Daoy (cell line): ENCODE measurements at regions not wholly inside any gene's neighbourhood (a gene's known extent, or its start where the extent isn't known, plus 50 kb on each side); places are given as distances from the start of the nearest gene placed in this dataset.

Source experiments
- DNase-seq: peaks from one replicate; pipeline ENCODE4 v3.0.0-alpha.2; 2015; ENCODE audit warnings: low read depth

DNA sequence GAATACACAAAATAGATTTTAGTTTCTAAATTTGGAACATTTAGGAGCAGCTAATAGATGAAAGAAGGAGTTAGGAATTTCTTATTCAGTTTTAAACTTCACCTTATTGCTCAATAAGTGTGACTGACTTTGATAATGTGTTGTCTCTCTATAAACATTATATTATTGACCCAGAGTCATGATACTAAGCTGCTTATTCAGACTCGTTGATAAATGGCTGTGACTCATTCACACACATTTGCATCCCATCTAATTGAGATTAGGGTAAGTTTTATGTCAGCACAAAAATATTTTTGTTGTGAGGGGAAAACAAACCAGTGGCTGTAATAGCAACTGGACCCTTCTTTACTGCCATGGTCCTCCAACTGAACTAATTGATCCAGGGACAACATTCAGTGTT is 137.6 kb downstream of the GOLIM4 start:
- no peak for DNase-seq

DNA sequence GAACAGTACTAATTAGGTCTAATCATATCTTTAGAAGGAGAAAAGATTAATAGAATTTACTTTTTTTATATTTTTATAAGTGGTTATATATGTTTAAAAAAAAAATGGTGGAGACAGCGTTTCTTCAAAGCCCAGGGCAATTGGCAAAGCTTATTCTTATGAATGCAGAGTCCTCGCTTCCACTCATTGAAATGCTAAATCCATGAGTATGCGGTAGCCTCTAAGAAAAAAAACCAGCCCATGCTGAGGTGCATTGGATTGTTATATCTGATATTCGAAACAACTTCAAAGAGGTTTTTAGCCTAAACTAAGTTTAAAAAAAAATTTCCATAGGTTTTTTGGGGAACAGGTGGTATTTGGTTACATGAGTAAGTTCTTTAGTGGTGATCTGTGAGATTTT is 142.8 kb downstream of the GOLIM4 start:
- DNase-seq: no peak

DNA sequence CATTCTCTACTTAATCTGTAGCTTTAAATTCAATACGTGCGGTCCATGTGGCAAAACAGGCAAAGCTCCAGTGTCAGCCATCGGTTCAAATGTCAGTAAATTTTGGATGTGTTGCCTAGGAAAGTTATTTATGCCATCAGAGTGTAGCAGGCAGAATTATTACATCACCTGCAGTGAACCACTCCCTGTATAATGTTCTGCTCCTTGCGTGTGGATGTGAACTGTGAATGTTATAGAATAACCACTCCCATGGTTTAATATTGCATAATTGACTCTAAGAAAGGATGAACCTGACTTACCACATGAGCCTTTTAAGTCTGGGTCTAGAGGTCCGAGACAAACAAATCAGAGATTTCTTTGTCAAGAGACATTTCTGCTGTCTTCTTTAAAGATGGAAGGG is 145.5 kb downstream of the GOLIM4 start:
- DNase-seq: no peak

DNA sequence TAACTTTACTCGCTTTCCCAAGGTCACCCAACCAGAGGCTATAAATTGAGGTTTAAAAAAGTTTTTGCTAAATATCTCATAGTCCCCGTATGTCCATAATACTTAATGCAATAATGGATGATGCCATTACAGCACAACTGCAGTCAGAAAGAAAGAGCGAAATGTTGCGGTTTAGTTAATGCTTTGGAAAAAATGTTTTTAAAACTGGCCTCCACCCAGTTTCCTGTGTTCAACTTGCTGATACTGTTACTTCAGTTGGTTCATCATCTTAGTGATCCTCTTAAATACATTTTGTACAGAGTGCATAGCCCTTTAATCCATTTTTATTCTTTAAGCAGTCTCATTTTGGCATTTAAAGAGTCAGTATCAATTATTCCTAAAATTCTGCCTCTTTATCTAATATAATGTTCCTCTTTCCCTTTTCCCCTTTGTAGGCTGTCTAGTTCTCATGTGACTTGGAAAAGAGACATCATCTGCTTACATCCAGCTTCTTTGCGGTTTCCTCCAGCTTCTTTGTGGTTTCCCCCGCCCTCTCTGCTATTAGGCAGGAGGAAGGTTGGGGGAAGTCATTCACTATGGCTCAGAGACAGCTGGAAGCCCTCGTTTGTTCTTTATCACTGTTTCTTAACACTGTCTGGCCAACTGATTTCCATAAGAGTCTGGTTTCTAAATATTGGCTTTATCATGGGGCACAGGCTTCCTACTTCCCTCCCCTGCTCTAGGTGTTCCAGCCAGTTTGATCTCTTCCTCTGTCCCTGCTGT is 154.3 kb downstream of the GOLIM4 start:
- peak; percentile 88 for DNase-seq

DNA sequence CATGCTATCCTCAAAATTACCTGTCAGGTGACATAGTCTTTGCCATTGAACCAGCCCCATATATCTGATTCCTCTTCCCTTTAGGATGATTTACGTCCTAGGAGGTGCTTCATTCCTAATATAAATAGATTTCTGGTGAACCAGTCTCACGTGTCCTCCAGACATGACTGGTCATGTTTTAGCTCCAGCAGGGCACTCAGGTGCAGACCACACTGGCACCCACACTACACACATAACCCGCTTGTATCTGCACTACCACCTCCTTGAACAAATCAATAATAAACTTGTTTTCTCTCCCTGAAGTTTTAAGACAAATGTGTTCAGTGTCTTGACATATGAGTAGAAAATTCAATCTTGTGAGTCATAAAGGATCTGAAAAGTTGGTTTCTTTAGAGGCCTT is 155.5 kb downstream of the GOLIM4 start:
- no peak for DNase-seq

DNA sequence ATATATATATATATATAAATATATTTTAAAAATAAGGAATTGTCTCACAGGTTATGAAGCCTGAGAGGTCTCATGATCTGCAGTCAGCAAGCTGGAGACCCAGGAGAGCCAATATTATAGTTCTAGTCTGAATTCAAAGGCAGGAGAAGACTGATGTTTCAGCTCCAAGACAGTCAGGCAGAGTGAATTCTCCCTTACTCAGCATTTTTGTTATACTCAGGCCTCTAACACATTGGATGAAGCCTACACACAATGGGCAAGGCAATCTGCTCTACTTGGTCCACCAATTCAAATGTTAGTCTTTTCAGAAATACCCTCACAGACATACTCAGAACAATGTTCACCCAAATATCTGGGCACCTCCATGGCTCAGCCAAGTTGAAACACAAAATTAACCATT is 157.2 kb downstream of the GOLIM4 start:
- no peak for DNase-seq

DNA sequence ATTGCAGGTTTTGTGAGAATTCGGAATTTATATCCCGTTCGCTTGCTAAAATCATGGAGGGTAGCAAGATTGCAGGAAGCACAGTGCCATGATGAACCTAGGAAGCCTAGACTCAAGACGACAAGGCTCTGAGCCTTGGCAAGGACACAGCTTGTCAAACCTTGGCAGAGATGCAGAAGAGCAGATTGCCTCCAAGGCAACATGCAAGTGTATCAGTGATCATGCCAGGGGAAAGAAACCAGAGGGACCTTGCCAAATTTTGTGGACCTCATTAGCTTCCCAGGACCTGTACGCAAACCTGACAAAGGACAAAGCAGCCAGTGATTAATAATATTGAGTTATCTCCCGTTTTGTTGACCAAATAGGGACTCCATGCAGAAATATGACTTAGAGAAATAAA is 159.7 kb downstream of the GOLIM4 start:
- DNase-seq: no peak

DNA sequence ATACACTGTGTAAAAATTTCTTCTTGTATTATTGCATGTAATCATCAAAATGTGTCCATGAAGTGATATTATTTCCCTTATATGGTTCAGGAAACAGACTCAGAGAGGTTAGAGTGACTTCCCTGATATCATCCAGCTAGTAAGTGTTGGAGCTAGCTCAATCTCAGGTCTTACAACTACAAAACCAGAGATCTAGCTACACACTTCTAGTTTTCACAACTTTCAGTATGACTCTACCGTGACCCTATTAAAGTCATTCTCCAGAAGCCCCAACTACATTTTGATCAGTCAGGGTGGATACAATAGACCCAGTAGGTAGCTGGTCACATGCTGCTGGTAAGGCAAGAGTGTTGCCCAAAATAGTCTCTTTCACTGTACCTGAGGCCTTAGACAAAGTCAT is 165.3 kb downstream of the GOLIM4 start:
- no peak for DNase-seq

DNA sequence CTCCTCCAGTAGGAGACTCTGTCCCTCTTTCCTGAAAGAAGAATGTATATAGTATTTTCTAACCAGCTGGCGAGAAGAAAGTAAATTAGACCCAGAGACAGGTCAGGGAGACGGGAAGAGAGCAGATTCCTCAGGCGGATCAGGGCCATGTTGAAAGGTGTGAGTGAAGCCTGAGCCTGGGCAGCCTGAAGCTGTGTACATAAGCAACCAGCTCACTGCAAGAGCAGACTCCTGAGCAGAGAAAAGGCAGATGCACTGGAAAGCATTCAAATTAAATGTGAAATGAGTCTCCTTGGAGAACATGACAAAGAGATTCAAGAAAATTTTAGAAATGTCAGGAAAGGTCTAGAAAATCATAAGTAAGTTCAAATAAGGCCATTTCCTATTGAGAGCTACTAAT is 165.8 kb downstream of the GOLIM4 start:
- no peak for DNase-seq

DNA sequence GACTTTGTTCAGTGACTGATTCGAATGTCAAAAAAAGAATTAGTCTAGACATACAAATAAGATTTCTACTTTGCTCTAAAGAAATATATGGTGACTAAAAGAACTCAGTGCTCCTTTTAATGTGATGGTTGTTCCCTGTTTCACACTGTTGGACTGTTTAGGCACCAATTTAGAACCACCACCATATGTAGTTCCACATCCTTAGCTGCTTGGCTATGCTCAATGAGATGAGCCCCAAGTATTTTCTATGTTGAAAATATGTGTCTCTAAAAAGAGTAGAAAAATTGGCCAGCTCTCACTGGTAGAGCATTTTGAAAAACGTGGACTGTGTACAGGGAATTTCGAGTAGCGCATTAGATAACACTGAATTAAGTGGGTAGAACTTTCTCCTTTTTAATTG is 167.3 kb downstream of the GOLIM4 start:
- DNase-seq: no peak

DNA sequence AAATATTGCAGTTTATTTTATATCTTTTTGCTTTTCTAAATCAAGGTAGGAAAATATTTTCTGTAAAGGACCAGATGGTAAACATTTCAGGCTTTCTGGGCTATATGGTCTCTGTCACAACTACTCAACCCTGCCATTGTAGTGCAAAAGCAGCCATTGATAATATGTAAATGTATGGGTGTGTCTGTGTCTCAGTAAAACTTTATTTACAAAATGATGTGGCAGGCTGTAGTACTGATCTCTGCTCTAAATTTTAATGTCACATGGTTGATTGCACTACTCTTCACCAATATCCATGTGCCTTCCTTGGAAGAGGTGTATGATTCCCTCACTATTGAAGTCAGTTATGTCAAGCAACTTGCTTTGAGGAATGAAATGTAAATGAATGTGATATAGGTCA is 175.0 kb downstream of the GOLIM4 start:
- no peak for DNase-seq

DNA sequence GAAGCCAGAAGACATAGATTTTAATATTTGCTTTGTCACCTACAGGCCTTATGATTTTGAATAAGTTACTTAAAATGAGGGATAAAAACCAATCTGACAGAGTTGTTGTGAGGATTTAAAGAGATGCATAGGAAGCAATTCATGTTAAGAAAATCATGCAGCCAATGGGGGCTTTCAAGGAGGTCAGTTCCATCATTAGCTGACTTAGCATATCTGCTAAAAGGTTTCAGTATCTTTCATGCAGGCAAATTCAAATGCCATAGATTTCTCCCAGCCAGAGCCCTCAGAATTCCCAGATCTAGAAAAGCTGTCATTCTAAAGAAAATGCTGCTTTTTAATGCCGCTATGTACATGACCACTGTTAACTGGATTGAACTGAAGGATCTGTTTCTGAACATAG is 176.1 kb downstream of the GOLIM4 start:
- no peak for DNase-seq

DNA sequence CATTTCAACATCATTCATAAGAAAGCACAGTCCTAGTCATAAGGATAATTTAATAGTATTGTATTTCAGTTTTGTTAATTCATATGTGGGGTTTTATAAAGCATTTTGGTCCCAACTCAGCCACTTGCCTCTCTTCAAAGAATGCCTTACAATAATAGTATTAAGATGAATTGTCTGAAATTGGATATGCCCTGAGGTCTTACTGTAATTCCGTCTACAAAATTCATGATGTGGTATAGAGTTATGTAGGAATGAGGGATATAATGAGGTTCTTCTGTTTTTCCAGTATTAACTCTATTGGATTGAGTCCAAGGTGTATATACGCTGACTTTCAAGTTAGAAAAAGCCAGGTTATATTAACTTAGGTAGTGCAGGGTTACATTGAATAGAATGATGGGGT is 177.0 kb downstream of the GOLIM4 start:
- DNase-seq: no peak

DNA sequence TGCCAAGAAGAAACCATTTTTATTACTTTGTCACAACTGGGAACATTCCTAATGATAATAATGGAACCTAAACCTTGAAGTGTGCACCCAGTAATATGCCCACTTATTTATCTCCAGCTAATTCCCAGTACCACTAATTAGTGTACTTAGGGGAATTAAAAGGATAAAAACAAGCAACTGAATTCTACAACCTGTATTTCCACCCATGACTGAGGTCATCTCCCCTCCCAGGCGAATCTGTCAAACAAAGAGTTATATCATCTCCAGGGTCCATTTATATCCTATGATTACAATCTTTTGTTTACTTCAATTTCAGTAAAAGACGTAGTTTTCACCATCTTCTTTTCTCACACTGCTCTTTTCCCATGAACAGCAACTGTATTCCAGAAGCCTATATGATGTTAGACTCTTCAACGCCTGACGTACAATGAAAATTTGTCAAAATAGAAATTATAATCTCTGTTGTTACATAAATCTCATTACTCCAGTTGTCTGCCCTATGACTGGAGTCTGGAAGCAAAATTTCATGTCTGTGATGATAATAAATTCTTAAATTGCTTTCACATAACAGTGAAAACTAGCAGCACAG is 177.6 kb downstream of the GOLIM4 start:
- no peak for DNase-seq

DNA sequence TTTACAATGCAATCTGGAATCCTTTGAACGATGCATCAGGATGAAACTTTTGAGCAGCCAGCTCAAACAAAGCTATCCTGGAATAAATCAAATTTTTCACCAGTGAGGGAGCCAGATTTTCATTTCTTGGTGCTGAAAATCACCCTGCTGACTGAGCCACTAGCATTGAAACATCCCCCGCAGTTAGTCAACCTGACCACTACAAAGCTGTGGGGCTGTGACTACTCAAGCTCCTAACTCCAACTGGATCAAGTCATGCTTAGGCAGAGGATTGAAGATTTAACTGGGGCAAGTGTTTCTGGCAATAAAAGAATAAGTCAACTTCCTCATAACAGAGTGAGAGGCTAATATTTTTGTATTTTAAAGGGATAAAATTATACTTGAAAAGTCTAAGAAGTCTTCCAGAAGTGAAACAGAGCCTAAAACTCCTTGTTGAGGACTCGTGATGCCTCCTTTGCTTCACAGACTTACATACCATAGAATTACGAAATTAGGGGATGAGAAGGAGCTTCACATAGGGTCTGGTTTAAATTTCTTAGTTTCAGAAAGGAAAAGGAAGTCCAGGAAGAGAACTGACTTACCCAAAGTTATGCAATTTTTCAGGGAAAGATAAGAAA is 177.8 kb downstream of the SERPINI1 start:
- DNase-seq: peak; percentile 31

DNA sequence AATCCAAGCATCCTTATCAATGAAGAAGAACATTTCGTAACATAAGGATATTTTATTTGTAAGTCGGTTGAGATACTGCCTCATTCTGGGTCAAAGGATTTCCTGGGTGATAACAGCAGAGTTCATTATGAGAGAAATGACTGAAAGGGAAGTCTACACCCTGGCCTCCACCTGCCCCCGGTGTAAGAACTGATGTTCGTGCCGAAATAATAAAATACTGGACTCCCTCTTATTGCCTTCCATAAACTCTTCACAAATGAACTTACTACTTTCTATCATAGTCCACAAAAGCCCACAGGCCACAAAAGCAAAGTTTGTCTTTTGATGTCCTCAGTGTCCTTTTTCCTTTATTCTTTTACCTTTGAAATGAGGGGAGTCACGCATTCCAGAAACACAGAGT is 174.4 kb downstream of the SERPINI1 start:
- DNase-seq: no peak

DNA sequence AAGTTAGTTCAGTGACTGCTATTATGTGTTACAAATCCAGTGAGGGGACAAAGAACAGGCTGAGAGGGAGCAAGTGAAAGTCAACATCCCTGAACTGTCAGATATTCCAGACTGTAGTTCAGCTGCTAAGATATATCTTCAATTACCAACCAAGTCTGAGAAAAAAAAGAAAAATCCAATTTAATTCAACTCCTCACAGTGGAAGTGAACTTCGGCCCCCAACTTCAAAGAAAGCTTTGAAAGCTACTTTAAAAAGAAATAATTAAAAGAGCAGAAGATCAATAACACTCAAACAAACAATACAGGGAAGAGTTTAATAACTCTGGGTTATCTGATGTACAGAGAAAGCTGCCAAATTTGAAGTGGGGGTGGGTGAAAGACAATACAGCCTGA is 174.0 kb downstream of the SERPINI1 start:
- no peak for DNase-seq

DNA sequence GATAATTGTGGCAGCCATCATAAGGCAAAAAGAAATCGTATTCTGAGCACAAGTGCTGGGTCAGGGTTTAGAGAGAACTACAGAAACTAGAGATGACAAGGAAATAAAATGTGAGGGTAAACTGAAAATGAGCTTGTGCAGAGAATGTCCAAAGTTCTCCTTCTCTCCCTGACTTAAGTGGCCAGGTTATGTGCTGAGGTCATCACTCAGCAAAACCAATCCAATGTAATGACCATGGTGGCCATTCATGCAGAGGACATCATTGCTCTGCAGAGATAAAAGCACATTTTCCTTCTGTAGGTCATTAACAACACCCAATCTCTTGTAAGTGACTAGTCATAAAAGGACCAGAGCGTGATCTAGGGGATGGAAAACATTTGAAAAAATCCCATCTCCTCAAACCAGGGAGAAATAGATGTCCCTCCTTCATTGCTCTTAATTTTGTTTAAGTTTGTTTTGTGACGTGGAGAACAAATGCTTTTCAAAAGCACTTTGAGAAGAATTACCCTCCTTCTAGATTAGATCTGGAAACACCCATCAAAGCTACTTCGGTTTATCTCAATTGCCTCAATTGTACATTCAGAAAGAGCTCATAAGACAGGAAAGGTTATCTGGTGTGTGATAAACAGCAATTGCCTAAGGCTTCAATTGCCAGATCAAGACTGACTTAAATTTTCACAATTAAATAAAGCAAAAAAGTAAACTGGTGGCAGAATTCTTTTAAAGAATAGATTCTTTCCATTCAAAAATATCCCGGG is 173.4 kb downstream of the SERPINI1 start:
- DNase-seq: no peak

DNA sequence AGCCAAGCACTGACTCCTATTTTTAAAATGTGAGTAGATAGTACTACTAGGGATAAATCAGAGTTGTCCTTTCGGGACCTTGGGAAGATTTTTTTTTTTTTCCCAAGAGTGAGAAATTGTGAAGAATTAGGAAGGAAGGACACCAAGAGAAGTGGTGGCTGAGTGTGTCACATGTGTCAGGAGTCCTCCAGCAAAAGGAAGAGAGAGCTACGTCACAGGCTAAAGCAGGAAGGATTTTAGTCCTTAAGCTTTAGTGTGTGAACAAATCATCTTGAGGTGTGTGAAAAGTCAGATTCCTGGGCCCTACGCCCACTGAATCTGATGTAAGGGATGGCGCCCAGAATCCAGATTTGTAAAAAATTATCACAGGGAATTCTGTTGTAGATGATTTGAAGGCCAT is 172.7 kb downstream of the SERPINI1 start:
- DNase-seq: no peak

DNA sequence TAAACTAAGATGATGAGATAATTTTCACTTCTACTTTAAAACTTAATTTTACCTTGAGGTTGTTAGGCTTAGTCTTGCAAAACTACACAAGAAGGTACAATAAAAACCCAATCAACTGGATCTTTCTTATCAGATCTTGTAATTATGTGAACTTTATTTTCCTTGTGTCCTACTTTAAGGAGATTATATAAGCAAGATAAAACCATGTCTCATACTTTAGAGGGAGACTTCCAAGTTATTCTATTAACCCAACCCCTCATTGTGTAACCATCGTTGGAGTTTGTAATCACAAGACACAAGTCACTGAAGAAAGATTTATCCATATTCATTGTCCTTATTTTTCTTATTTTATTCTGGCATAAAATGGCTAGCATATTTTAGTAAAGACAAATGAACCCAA is 165.6 kb downstream of the SERPINI1 start:
- DNase-seq: no peak

DNA sequence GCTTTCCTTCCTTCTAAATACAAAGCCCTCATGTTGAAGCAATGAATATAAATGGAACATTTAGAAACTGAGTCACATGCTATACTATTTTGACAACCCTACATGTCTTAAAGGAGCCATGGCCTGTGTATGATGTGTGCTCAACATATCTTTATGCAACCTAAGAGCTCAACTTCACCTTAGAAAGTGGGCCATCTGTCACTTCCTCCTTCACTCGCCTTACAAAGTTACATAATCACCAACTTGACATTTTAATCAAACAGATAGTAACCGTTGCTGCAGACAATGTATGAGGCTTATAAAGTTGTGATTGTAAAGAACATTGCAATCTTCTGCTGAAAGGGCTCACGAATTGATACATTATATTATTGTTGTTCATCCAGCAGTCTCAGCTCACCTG is 163.6 kb downstream of the SERPINI1 start:
- DNase-seq: no peak

DNA sequence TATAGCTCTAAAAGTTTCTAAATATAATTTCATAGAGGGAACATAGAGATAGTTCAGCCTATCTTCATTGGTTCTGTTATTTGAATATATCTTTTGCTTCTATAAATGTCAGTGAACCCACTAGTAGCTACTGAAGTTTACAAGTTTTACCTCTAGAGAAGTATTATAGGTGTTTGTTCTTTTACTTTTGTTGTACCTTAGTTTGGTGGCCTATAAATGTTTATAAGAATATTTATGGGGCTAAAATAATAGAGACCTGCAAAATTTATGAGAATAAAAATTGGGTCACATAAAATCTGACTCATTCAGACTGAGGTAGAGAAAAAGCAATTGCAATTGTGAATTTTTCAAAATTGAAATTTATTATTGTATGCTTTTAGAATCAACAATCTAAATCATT is 162.6 kb downstream of the SERPINI1 start:
- DNase-seq: no peak

DNA sequence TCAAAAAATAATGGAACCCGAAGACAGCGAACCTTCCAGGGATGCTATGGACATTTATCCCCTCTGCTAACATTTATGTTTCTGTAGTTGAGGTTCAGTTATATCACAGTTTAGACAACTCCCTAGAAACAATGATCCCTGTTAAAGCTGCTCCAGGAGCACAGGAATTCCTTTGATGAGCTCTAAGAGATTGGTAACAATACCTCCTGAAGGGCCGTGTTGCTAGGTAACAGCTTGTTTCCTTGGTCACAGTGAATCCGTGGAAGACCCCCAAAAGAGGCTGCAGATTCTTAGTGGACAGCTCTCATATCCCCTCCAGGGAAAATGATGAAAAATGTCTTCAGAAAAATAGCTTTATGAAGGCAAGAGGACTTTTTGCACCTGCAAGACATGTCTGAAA is 160.2 kb downstream of the SERPINI1 start:
- DNase-seq: no peak
